PC-3 (cell line): ENCODE measurements at regions not wholly inside any gene's neighbourhood (a gene's known extent, or its start where the extent isn't known, plus 50 kb on each side); places are given as distances from the start of the nearest gene placed in this dataset.

Experiments
- ATAC-seq: fragments of 200-7000 bp; cut with Tn5 transposase; 2 replicates; pipeline ENCODE4 v1.9.1; 2020; ENCODE audit warnings: mild to moderate bottlenecking, moderate library complexity
- BruUV-seq: library from RNA; stranded (reverse); fragments of 400-500 nt; replicated peaks from 2 replicates; lab custom pipeline; 2021; lab: Mats Ljungman, UMichigan
- CTCF ChIA-PET: fragments of 300-600 bp; sonication (Branson Sonifier 250); formaldehyde crosslinking; loops from one replicate; lab custom pipeline; 2022; ENCODE audit warnings: antibody characterized with exemption; lab: Charles Lee
- POLR2A ChIA-PET: fragments of 300-600 bp; sonication (Branson Sonifier 250); formaldehyde crosslinking; loops from one replicate; lab custom pipeline; 2022; ENCODE audit warnings: antibody characterized with exemption; ENCODE audit not compliant: unreplicated experiment; lab: Charles Lee
- DNase-seq: peaks from one replicate; pipeline ENCODE4 v3.0.0-alpha.2; 2015
- H2AFZ ChIP-seq: fragments of 300-600 bp; sonication (generic); 2 replicates; pipeline ENCODE4 v1.6.0; 2016; ENCODE audit warnings: antibody characterized with exemption, low read length
- H3F3A ChIP-seq: fragments of 300-600 bp; sonication (generic); one replicate; pipeline ENCODE4 v1.6.0; 2017; ENCODE audit warnings: antibody characterized with exemption, low read length, control low read depth, mild to moderate bottlenecking; ENCODE audit not compliant: unreplicated experiment
- H3K27ac ChIP-seq: fragments of 300-600 bp; sonication (generic); 2 replicates; pipeline ENCODE4 v1.5.1; 2016; ENCODE audit warnings: mild to moderate bottlenecking, low read length
- H3K27me3 ChIP-seq: fragments of 300-600 bp; sonication (generic); 2 replicates; pipeline ENCODE4 v1.6.1; 2016; ENCODE audit warnings: low read length, mixed read lengths
- H3K36me3 ChIP-seq: fragments of 300-600 bp; sonication (generic); 2 replicates; pipeline ENCODE4 v1.6.1; 2016; ENCODE audit warnings: low read depth, mixed run types, low read length, mixed read lengths
- H3K4me1 ChIP-seq: fragments of 300-600 bp; sonication (generic); 2 replicates; pipeline ENCODE4 v1.5.1; 2016; ENCODE audit warnings: low read length; ENCODE audit not compliant: insufficient read depth
- H3K4me2 ChIP-seq: fragments of 300-600 bp; sonication (generic); 2 replicates; pipeline ENCODE4 v1.6.0; 2016; ENCODE audit warnings: low read length
- H3K4me3 ChIP-seq: fragments of 300-600 bp; sonication (generic); 2 replicates; pipeline ENCODE4 v1.5.1; 2016; ENCODE audit warnings: mild to moderate bottlenecking, low read length, mixed read lengths
- H3K79me2 ChIP-seq: fragments of 300-600 bp; sonication (generic); 2 replicates; pipeline ENCODE4 v1.6.1; 2017; ENCODE audit warnings: low read length, mixed read lengths
- H3K9ac ChIP-seq: fragments of 300-600 bp; sonication (generic); 2 replicates; pipeline ENCODE4 v1.6.0; 2016; ENCODE audit warnings: mild to moderate bottlenecking, low read length
- H3K9me2 ChIP-seq: fragments of 300-600 bp; sonication (generic); replicated peaks from 2 replicates; pipeline ENCODE4 v1.6.1; 2016; ENCODE audit warnings: mixed run types, low read length, mixed read lengths
- H3K9me3 ChIP-seq: fragments of 300-600 bp; sonication (generic); 2 replicates; pipeline ENCODE4 v1.6.1; 2016; ENCODE audit warnings: low read length, mixed read lengths
- H4K20me1 ChIP-seq: fragments of 300-600 bp; sonication (generic); 2 replicates; pipeline ENCODE4 v1.6.1; 2016; ENCODE audit warnings: low read length, mixed read lengths
- CTCF ChIP-seq: fragments of 300-600 bp; sonication (generic); conservative IDR thresholded peaks from 2 replicates; pipeline ENCODE4 v1.5.1; 2017; ENCODE audit warnings: antibody characterized with exemption, low read depth, mild to moderate bottlenecking, low read length
- EZH2 ChIP-seq: fragments of 300-600 bp; sonication (generic); IDR thresholded peaks from one replicate; pipeline ENCODE4 v1.6.1; 2017; ENCODE audit warnings: antibody characterized with exemption, mild to moderate bottlenecking, low read length; ENCODE audit not compliant: unreplicated experiment
- EZH2phosphoT487 ChIP-seq: fragments of 300-600 bp; sonication (generic); IDR thresholded peaks from 2 replicates; pipeline ENCODE4 v1.6.1; 2018; ENCODE audit warnings: mild to moderate bottlenecking, antibody characterized with exemption, low read length, borderline replicate concordance
- intact Hi-C: fragments of 100-400 bp; cut with micrococcal nuclease; formaldehyde crosslinking; loops from 2 replicates; pipeline ENCODE4 v1.9.0; 2023

DNA sequence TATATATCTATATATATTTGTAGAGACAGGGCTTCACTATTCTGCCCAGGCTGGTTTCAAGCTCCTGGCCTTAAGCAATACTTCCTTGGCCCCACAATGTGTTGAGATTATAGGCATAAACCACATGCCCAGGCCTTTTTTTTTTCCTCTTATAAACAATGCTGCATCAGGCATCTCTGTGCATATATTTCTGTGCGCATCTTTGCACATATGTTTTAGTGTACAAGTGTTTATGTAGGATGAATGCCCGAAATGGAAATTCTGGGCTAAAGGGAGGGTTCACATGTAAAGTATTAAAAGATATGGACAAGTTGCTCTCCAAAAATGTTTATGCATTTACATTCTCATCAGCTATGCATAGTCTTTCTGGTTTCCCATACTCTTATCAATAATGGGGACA lies 183.2 kb upstream of the SPRED2 start:
- peaks cover 20% of the 10 kb centered on the region for H3K4me1 ChIP-seq
- H3K4me3 ChIP-seq, result no peak overlapping the region
- no peak overlapping the region for H3K27ac ChIP-seq
- no peak overlapping the region for H3K4me2 ChIP-seq
- H3K9me3 ChIP-seq, result no peaks in the 10 kb centered on the region
- no TSS peak for BruUV-seq
- H3K79me2 ChIP-seq, result no peaks in the 10 kb centered on the region
- intact Hi-C loops, result no loop called here
- H3K9me2 ChIP-seq, result no peaks in the 10 kb centered on the region
- H3K9ac ChIP-seq, result no peak overlapping the region
- ChIA-PET CTCF (interaction anchor here (0.6 kb wide), 1 partner anchor 590 kb away, joined by 4 read pairs; no protein-coding TSS in a partner anchor), POLR2A (no interaction called here)
- no peak for ATAC-seq
- no peak overlapping the region for H2AFZ ChIP-seq
- DNase-seq, result no peak
- H3F3A ChIP-seq, result no peaks in the 10 kb centered on the region
- no peaks in the 10 kb centered on the region for H3K27me3 ChIP-seq
- H3K36me3 ChIP-seq, result no peaks in the 10 kb centered on the region
- no peak for TF ChIP-seq CTCF
- no peak for TF ChIP-seq EZH2phosphoT487
- TF ChIP-seq EZH2, result no peak
- H4K20me1 ChIP-seq, result no peaks in the 10 kb centered on the region

GRCh38 chr2:65613968-65614555 lies 181.7 kb upstream of the SPRED2 start:
- ChIA-PET POLR2A (no interaction called here), CTCF (no interaction called here)
- Histone ChIP-seq H3K9me3 (no peaks in the 10 kb centered on the region), H3K36me3 (no peaks in the 10 kb centered on the region), H3F3A (no peaks in the 10 kb centered on the region), H3K27ac (no peak overlapping the region), H3K9me2 (no peaks in the 10 kb centered on the region), H3K4me3 (no peak overlapping the region), H4K20me1 (no peaks in the 10 kb centered on the region), H3K27me3 (no peaks in the 10 kb centered on the region), H2AFZ (no peak overlapping the region), H3K4me2 (no peak overlapping the region), H3K79me2 (no peaks in the 10 kb centered on the region), H3K9ac (no peak overlapping the region), H3K4me1 (peaks cover 20% of the 10 kb centered on the region)
- TF ChIP-seq CTCF (no peak), EZH2phosphoT487 (no peak), EZH2 (no peak)
- intact Hi-C loops, result no loop called here
- no peak for ATAC-seq
- DNase-seq, result no peak
- BruUV-seq, result no TSS peak

GRCh38 chr2:65611488-65611887 lies 179.1 kb upstream of the SPRED2 start:
- Histone ChIP-seq H3K36me3 (no peaks in the 10 kb centered on the region), H3K9me3 (no peaks in the 10 kb centered on the region), H3K79me2 (no peaks in the 10 kb centered on the region), H3K27me3 (no peaks in the 10 kb centered on the region), H3K4me1 (peaks cover 20% of the 10 kb centered on the region), H3K4me3 (no peak overlapping the region), H3F3A (no peaks in the 10 kb centered on the region), H2AFZ (no peak overlapping the region), H3K4me2 (no peak overlapping the region), H3K9me2 (no peaks in the 10 kb centered on the region), H3K27ac (no peak overlapping the region), H4K20me1 (no peaks in the 10 kb centered on the region), H3K9ac (no peak overlapping the region)
- no peak for DNase-seq
- no TSS peak for BruUV-seq
- TF ChIP-seq EZH2phosphoT487, result no peak
- TF ChIP-seq EZH2, result no peak
- no peak for TF ChIP-seq CTCF
- intact Hi-C loops, result no loop called here
- ChIA-PET CTCF (interaction anchor here (0.6 kb wide), 1 partner anchor 479 kb away, joined by 3 read pairs; no protein-coding TSS in a partner anchor), POLR2A (no interaction called here)
- ATAC-seq, result no peak
